ENCODE measurements at regions not wholly inside any gene's neighbourhood (a gene's known extent, or its start where the extent isn't known, plus 50 kb on each side); places are given as distances from the start of the nearest gene placed in this dataset.

DNA sequence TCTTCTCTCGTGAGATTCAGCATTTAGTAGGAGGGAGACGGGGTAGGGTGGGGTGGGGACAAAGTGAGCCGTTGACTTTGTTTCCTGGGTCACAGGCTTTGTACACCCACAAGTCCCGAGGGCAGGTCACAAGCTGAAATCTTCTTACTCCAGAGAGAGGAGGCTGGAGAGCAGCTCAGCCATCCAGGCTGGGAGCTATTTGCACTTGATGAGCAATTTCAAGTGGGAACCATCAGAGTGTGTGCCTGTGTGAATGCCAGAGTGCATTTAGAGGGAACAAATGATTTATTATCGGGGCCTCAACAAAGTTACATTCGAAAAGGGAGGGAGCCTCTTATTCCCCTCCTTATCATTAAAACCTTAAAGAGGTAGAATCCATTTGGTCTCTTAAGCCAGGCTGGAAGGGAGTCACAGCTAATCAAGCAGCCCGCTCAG is 155.7 kb upstream of the JARID2 start:
- peaks cover 2% of the 10 kb centered on the region; the same call in 1 of the 2 replicates for H3K27me3 Mint-ChIP-seq (ENCODE audit: low read depth)
- no peaks in the 10 kb centered on the region for H3K9me3 Mint-ChIP-seq
- TF ChIP-seq NFE2L1 (CRISPR knock-in tag; IDR thresholded peaks at IDR 0.05) (no peak), OVOL2 (CRISPR knock-in tag; IDR thresholded peaks at IDR 0.05; ENCODE audit: borderline replicate concordance) (no peak), MXD4 (CRISPR knock-in tag; IDR thresholded peaks at IDR 0.05; ENCODE audit: borderline replicate concordance) (no peak), ZNF232 (CRISPR knock-in tag; IDR thresholded peaks at IDR 0.05) (no peak), FOXP4 (CRISPR knock-in tag; IDR thresholded peaks at IDR 0.05) (no peak), FOXJ3 (CRISPR knock-in tag; IDR thresholded peaks at IDR 0.05; ENCODE audit: borderline replicate concordance) (no peak), ETV6 (CRISPR knock-in tag; IDR thresholded peaks at IDR 0.05) (no peak), FOXK1 (CRISPR knock-in tag; IDR thresholded peaks at IDR 0.05) (no peak), IRF2 (CRISPR knock-in tag; IDR thresholded peaks at IDR 0.05; ENCODE audit: borderline replicate concordance, low read depth) (no peak)
- TF ChIP-seq, protein P1, sequence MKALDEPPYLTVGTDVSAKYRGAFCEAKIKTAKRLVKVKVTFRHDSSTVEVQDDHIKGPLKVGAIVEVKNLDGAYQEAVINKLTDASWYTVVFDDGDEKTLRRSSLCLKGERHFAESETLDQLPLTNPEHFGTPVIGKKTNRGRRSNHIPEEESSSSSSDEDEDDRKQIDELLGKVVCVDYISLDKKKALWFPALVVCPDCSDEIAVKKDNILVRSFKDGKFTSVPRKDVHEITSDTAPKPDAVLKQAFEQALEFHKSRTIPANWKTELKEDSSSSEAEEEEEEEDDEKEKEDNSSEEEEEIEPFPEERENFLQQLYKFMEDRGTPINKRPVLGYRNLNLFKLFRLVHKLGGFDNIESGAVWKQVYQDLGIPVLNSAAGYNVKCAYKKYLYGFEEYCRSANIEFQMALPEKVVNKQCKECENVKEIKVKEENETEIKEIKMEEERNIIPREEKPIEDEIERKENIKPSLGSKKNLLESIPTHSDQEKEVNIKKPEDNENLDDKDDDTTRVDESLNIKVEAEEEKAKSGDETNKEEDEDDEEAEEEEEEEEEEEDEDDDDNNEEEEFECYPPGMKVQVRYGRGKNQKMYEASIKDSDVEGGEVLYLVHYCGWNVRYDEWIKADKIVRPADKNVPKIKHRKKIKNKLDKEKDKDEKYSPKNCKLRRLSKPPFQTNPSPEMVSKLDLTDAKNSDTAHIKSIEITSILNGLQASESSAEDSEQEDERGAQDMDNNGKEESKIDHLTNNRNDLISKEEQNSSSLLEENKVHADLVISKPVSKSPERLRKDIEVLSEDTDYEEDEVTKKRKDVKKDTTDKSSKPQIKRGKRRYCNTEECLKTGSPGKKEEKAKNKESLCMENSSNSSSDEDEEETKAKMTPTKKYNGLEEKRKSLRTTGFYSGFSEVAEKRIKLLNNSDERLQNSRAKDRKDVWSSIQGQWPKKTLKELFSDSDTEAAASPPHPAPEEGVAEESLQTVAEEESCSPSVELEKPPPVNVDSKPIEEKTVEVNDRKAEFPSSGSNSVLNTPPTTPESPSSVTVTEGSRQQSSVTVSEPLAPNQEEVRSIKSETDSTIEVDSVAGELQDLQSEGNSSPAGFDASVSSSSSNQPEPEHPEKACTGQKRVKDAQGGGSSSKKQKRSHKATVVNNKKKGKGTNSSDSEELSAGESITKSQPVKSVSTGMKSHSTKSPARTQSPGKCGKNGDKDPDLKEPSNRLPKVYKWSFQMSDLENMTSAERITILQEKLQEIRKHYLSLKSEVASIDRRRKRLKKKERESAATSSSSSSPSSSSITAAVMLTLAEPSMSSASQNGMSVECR (CRISPR knock-in tag; IDR thresholded peaks at IDR 0.05; ENCODE audit: borderline replicate concordance) = no peak
- TF ChIP-seq, protein P2, sequence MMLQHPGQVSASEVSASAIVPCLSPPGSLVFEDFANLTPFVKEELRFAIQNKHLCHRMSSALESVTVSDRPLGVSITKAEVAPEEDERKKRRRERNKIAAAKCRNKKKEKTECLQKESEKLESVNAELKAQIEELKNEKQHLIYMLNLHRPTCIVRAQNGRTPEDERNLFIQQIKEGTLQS (CRISPR knock-in tag; conservative IDR thresholded peaks at IDR 0.05) = no peak
- H3K36me3 Mint-ChIP-seq = no peaks in the 10 kb centered on the region
- no peak for DNase-seq (ENCODE audit: low spot score)
- CTCF ChIA-PET = interaction anchor here (0.6 kb wide), 1 partner anchor 333 kb away, joined by 5 read pairs; no protein-coding TSS in a partner anchor
- POLR2A ChIA-PET = no interaction called here
- no peak overlapping the region for H3K4me3 Mint-ChIP-seq
- peaks cover 22% of the 10 kb centered on the region for H3K4me1 Mint-ChIP-seq
- H3K27ac Mint-ChIP-seq = no peak overlapping the region
- ATAC-seq = no peak; the same call in 1 of the 2 replicates

DNA sequence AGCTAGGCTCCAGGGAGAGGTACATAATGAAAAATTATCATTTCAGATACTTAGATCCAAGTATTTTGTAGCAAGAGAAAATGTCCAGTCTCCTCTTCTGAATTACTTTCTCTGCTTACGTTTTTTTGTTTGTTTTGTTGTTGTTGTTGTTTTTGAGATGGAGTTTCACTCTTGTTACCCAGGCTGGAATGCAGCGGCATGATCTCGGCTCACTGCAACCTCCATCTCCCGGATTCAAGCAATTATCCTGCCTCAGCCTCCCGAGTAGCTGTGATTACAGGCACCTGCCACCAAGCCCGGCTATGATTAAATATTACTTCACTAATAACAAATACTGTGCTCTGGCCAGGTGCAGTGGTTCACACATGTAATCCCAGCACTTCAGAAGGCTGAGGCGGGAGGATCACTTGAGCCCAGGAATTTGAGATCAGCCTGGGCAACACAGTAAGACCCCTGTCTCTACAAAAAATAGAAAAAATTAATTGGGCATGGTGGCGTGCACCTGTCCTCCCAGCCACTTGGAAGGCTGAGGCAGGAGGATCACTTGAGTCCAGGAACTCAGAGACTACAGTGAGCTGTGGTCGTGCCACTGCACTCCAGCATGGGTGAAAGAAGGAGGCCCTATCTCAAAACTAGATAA is 155.0 kb upstream of the JARID2 start:
- ChIA-PET POLR2A (no interaction called here), CTCF (no interaction called here)
- TF ChIP-seq NR3C1 (CRISPR knock-in tag; conservative IDR thresholded peaks at IDR 0.05; ENCODE audit: low read depth) (no peak), ZNF121 (CRISPR knock-in tag; IDR thresholded peaks at IDR 0.05) (peak; percentile 69; the same call in 1 of the 2 replicates), NFYB (CRISPR knock-in tag; conservative IDR thresholded peaks at IDR 0.05; ENCODE audit: low read depth) (no peak)
- no peak overlapping the region for H3K4me3 Mint-ChIP-seq
- no peak for DNase-seq (ENCODE audit: low spot score)
- peaks cover 5% of the 10 kb centered on the region; the same call in 1 of the 2 replicates for H3K9me3 Mint-ChIP-seq
- peaks cover 2% of the 10 kb centered on the region; the same call in 1 of the 2 replicates for H3K27me3 Mint-ChIP-seq (ENCODE audit: low read depth)
- peak overlapping the region; percentile 28 for H3K27ac Mint-ChIP-seq
- ATAC-seq = no peak
- H3K36me3 Mint-ChIP-seq = no peaks in the 10 kb centered on the region
- H3K4me1 Mint-ChIP-seq = peaks cover 22% of the 10 kb centered on the region
